ENCODE measurements at regions not wholly inside any gene's neighbourhood (a gene's known extent, or its start where the extent isn't known, plus 50 kb on each side); places are given as distances from the start of the nearest gene placed in this dataset.

- H3K4me3 ChIP-seq (ENCODE audit: low read depth, low read length): no peak overlapping the region
- no peaks in the 10 kb centered on the region for H3K4me1 ChIP-seq (ENCODE audit: control insufficient read depth, insufficient read depth, low read length)
- H3K36me3 ChIP-seq (ENCODE audit: control insufficient read depth in 2 of 2, insufficient read depth in 1 of 2, low read length in 2 of 2): no peaks in the 10 kb centered on the region
- H3K27ac ChIP-seq (ENCODE audit: extremely low read depth, low read depth, low read length): no peak overlapping the region
- ChIA-PET POLR2A (no interaction called here), CTCF (no interaction called here)
- TF ChIP-seq ZBTB49 (tag by site-specific recombination; IDR thresholded peaks at IDR 0.05; ENCODE audit: low read depth) (no peak), KLF9 (tag by site-specific recombination; IDR thresholded peaks at IDR 0.05; ENCODE audit: low read depth) (no peak), ZNF211 (tag by site-specific recombination; IDR thresholded peaks at IDR 0.05; ENCODE audit: low read depth) (no peak), ZBTB8A (tag by site-specific recombination; IDR thresholded peaks at IDR 0.05) (no peak), ZNF394 (tag by site-specific recombination; IDR thresholded peaks at IDR 0.05; ENCODE audit: borderline replicate concordance) (no peak), ZBTB26 (tag by site-specific recombination; optimal IDR thresholded peaks at IDR 0.05) (no peak), ZNF610 (tag by site-specific recombination; IDR thresholded peaks at IDR 0.05; ENCODE audit: borderline replicate concordance) (no peak), ZNF175 (tag by site-specific recombination; IDR thresholded peaks at IDR 0.05) (no peak), TSHZ1 (tag by site-specific recombination; IDR thresholded peaks at IDR 0.05; ENCODE audit: borderline replicate concordance) (no peak), SALL2 (tag by site-specific recombination; IDR thresholded peaks at IDR 0.05; ENCODE audit: borderline replicate concordance) (no peak), MYNN (tag by site-specific recombination; IDR thresholded peaks at IDR 0.05; ENCODE audit: borderline replicate concordance) (no peak), ZNF529 (tag by site-specific recombination; IDR thresholded peaks at IDR 0.05; ENCODE audit: insufficient replicate concordance) (no peak), ZNF48 (tag by site-specific recombination; IDR thresholded peaks at IDR 0.05) (no peak), HOXC10 (CRISPR knock-in tag; IDR thresholded peaks at IDR 0.05) (no peak)
- H3K9me3 ChIP-seq (ENCODE audit: control insufficient read depth, insufficient read depth, low read depth, low read length): no peaks in the 10 kb centered on the region
These were observed 165.6 kb upstream of the CAND1 start for GRCh38 chr12:67103521-67103920.

GRCh38 chr12:67107235-67107634, 161.9 kb upstream of the CAND1 start:
- ChIA-PET POLR2A (no interaction called here), CTCF (no interaction called here)
- Histone ChIP-seq H3K36me3 (ENCODE audit: control insufficient read depth in 2 of 2, insufficient read depth in 1 of 2, low read length in 2 of 2) (no peaks in the 10 kb centered on the region), H3K4me3 (ENCODE audit: low read depth, low read length) (no peak overlapping the region), H3K27ac (ENCODE audit: extremely low read depth, low read depth, low read length) (no peak overlapping the region), H3K9me3 (ENCODE audit: control insufficient read depth, insufficient read depth, low read depth, low read length) (no peaks in the 10 kb centered on the region), H3K4me1 (ENCODE audit: control insufficient read depth, insufficient read depth, low read length) (no peaks in the 10 kb centered on the region; the same call in 1 of the 2 replicates)
- TF ChIP-seq ZSCAN4 (tag by site-specific recombination; IDR thresholded peaks at IDR 0.05) (no peak), ZNF280D (tag by site-specific recombination; IDR thresholded peaks at IDR 0.05) (no peak), AEBP2 (tag by site-specific recombination; IDR thresholded peaks at IDR 0.05; ENCODE audit: borderline replicate concordance) (no peak), ZNF280C (tag by site-specific recombination; IDR thresholded peaks at IDR 0.05) (no peak), ZNF777 (tag by site-specific recombination; IDR thresholded peaks at IDR 0.05; ENCODE audit: borderline replicate concordance) (no peak)
